ENCODE measurements at regions not wholly inside any gene's neighbourhood (a gene's known extent, or its start where the extent isn't known, plus 50 kb on each side); places are given as distances from the start of the nearest gene placed in this dataset.

DNA sequence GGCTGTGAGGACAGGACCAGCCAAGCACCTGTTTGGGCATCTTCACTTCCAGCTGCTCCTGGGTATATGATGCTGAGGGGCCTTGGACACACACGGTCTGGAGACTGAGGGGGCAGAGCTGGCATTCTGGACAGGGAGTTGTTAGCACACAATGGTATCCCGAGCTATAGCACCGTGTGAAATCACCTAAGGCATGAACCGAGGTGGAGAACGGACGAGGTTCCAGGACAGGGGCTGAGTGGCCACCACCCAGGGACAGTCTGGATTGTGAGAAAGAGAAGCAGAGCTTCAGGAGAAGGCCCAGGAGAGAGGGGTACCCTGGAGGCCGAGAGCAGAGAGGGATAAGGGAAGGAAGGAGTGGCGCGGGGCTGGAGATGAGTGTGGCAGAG, 571.8 kb downstream of the TCERG1L start:
- TF ChIP-seq POLR2A (IDR thresholded peaks at IDR 0.05) (no peak), CTCF (IDR thresholded peaks at IDR 0.05) (no peak)

Data from ovary (tissue), 3 donors.